NCI-H446 treated with DMSO at 0.1 percent for 48 hours (cell line): ENCODE measurements at regions not wholly inside any gene's neighbourhood (a gene's known extent, or its start where the extent isn't known, plus 50 kb on each side); places are given as distances from the start of the nearest gene placed in this dataset.
A peak's percentile ranks its signal among the peaks of the same experiment; 100 is the strongest.
"Not testable (repeated sequence)": the region's sequence is repeated elsewhere in the genome, so short reads cannot be mapped to it uniquely, and the experiment has no call there.

ENCODE experiments used
- DNase-seq: peaks from one replicate; lab custom pipeline; 2025; lab: John Stamatoyannopoulos, UW

DNA sequence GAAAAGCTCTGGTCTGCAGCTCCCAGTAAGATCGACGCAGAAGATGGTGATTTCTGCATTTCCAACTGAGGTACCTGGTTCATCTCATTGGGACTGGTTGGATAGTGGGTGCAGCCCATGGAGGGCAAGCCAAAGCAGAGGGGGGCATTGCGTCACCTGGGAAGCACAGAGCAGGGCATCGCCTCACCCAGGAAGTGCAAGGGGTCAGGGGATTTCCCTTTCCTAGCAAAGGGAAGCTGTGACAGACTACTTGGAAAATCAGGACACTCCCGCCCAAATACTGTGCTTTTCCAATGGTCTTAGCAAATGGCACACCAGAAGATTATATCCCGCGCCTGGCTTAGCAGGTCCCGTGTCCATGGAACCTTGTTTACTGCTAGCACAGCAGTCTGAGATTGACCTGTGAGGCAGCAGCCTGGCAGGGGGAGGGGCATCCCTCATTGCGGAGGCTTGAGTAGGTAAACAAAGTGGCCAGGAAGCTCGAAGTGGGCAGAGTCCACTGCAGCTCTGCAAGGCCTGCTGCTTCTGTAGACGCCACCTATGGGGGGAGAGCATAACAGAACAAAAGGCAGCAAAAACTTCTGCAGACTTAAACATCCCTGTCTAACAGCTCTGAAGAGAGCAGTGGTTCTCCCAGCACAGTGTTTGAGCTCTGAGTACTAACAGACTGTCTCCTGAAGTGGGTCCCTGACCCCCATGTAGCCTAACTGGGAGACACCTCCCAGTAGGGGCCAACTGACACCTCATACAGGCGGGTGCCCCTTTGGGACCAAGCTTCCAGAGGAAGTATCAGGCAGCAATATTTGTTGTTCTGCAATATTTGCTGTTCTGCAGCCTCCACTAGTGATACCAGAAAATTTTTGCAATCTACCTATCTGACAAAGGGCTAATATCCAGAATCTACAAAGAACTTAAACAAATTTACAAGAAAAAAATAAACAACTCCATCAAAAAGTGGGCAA is 871.7 kb downstream of the IGSF11 start:
- DNase-seq = not testable (repeated sequence)

DNA sequence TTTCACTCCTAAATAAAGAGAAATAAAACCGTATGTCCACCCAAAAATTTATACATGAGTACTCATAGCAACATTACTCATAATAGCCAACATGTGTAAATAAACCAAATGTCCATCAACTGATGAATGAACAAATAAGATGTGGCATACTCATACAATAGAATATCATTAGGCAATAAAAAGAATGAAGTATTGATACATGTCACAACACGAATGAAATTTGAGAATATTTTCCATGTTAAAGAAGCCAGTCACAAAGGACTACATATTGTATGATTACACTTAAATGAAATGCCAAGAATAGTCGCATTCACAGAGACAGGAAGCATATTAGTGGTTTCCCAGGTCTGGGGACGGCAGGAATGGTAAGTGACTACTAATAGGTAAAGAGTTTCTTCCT is 869.2 kb downstream of the IGSF11 start:
- DNase-seq = no peak

DNA sequence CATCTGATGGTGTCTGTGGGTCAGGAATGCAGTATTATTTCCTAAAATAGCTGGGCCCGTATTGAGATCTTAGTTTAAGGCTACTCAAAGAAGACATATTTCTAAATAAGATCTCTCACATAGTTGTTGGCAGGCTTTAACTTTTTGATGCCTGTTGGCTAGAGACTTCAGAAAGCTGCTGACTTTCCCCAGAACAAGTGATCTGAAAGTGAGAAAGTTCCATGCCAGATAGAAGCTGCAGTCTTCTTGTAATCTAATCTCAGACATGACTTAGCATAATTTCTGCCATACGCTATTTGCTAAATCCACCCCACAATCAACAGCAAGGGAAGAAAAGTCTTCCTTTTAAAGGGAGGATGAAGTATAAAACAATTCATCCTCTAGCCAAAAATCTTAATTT is 867.1 kb downstream of the IGSF11 start:
- no peak for DNase-seq

DNA sequence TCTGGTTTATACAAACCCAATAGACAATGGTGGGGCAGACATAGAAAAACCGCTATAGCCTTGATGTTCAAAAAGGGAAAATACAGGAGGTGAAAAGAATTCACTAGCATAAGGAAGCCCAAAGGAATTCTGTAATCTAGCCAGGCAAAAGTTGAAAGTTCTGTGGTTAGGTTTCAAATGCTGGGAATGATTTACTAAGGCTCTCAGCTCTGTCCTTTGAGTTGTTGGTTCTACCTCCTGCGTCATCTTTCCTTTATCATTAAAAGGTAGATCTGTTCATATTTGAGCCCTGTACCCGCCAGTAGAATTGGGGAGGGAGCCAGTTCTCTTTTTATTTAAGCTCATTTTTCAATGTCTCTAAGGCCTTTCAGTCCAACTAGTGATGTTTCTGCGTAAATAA is 866.5 kb downstream of the IGSF11 start:
- no peak for DNase-seq

DNA sequence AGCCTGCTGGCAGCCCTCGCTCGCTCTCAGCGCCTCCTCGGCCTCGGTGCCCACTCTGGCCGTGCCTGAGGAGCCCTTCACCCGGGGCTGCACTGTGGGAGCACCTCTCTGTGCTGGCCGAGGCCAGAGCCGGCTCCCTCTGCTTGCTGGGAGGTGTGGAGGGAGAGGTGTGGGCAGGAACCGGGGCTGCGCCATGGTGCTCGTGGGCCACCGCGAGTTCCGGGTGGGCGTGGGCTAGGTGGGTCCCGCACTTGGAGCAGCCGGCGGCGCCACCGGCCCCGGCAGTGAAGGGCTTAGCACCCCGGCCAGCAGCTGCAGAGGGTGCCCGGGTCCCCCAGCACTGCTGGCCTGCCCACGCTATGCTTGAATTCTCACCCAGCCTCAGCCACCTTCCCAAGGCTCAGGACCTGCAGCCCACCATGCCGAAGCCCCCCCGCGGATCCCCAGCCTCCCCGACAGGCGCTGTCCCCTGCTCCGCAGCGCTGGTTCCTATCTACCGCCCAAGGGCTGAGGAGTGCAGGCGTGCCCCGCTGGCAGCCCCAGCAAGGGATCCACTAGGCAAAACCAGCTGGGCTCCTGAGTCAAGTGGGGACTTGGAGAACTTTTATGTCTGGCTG is 863.3 kb downstream of the IGSF11 start:
- no peak for DNase-seq

DNA sequence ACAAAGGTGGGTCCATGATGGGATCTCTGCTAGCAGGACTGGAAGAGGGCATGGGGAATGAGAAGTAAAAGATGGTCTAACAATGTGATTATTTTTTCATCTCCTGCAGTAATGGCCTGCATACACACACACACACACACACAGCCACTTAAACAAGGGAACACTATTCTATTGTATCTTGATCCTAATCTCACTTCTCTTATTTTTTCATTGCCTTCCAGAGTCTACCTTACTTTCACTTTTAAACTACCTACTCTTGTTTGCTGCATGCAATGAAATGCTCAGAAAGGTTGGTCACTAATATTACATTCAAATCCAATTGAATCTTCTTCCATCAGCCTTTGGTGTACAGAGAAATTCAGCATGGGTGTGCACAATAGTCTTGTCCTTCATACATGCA is 853.8 kb downstream of the IGSF11 start:
- no peak for DNase-seq

DNA sequence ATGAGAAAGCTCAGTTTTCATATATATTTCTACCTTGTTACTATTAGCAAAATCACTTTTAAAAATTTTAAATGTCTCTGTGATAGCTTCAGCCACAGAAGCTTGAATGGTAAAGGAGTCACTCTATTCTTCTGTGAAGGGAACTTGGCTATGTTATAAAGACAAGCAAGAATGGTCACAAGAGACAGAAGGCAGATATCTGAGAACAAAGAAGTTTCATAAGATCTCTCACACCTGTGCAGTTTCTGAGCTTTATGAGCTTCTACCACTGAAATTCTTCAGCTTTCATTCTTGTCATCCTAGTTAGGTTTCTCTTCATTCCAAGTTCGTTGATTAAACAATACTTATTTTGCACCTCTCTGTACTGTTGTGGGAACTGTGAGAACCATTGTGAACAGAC is 853.4 kb downstream of the IGSF11 start:
- no peak for DNase-seq

DNA sequence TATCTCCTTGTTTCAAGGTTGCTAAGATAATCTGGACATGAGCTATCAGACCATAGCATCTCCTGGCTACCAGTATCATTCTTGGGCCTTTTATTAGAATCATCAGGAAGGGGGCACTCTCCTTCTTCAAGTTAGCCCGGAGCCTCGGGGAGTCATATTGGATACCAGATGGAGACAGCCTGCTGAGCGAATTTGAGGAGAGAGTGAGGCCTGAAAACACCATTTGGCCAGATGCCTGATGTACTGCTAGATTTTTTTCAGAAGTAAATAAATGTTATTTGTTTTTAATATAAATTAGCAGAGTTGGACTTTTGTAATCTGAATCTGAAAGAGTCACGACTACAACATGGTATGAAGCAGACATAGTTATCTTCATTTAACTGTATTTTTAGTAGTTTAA is 848.6 kb downstream of the IGSF11 start:
- DNase-seq = peak; percentile 59

DNA sequence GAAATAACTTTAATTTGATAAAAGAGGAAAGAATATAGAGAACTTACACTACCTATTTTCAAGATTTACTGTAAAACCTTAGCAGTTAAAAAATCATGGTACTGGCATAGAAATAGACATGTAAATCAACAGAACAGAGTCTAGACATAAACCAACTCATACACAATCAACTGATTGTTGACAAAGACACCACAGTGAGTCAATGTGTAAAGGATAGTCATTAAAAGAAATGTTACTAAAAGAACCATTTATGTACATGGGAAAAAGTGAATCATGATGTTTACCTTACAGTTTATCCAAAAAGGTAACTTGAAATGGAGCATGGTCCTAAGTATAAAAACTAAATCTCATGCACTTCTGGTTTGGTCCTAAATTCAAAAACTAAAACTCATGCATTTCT is 847.4 kb downstream of the IGSF11 start:
- DNase-seq = no peak

DNA sequence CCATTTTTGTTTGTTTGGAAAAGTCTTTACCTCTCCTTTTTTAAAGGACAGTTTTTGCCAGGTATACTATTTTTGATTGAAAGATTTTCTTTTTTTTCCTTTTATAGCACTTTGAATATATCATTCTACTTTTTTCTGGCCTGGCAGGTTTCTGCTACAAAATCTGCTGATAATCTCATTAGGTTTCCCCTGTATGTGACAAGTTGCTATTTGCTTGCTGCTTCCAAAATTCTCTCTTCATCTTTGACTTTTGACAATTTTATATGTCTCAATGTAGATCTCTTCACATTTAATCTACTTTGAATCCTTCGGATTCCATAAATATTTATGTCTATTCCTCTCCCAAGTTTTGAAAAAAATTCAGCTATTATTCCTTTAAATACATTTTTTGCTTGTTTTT is 838.5 kb downstream of the IGSF11 start:
- no peak for DNase-seq

DNA sequence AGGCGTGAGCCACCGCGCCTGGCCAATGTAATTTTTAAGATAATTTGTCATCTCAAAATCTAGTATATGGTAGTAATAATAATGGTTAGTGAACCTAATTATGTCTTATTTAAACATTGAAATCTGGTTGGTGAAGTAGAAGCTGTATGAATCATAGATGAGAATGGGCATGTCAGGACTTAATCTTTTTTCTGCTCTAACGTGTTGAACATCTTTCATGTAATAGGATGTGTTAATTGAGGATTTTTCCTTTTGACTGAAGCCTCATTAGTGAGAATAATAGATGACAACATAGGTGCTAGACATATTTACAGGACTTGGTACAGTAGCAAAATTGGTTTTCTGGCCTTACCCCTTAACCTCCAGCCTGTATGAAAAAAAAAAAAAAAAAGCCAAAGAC is 835.6 kb downstream of the IGSF11 start:
- DNase-seq = no peak

DNA sequence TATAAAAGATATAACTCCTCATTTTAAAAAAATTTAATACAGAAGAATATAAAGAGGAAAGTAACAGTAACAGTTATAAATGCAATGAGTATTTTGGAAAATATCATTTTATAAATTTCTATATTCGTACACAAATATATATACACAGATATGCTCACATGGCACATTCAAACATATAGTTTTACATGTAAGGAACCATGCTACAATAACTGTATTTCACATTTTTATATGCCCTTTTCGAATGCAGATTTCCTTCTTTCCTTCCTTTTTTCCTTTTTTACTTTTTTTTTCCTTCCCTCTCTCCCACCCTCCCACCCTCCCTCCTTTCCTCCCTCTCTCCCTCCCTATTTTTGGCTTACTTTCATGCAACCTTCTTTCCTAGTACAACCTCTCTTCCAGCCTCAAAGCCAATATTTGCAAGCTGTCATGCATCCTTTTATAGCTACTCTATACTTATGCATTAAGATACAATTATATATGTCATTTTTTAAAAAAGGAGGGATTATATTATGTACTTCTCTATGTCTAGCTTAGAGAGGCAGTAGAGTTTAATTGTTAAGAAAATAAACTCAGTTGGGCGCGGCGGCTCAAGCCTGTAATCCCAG is 830.5 kb downstream of the IGSF11 start:
- DNase-seq = no peak

DNA sequence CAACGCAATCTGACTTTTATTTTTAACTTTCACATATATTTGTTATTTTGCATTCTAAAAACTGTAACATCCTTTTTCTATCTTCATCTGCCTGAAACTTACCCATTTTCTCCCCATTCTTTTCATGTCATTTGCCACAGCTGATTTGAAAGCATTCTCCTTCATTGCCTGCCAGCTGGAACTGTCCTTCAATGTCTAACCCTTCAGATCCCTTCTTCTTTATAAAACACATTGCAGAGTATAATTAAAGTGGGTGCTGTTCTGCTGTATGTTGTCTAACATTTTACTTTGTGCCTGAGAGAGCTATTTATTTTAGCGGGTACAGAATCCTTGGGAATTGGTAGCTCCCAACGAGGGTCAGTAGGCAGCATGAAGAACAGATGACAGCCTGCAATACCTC is 827.4 kb downstream of the IGSF11 start:
- no peak for DNase-seq

DNA sequence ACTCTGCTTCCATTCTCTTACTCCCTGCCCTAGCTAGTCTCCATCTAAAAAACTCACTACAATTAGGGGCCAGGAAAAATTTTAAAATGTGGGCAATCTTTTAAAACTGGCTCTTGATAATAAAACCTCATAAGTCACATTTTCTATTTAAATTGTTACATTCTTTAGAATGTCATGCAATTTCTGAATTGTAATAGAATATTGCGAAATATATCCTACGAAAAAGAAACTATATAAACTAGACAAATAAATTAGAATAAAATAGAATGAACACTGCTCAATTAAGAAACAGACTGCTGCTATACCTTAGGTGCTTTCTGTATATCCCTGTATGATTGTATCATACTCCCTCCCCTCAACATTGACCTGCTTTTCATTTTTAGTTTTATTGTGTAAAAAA is 826.0 kb downstream of the IGSF11 start:
- no peak for DNase-seq

DNA sequence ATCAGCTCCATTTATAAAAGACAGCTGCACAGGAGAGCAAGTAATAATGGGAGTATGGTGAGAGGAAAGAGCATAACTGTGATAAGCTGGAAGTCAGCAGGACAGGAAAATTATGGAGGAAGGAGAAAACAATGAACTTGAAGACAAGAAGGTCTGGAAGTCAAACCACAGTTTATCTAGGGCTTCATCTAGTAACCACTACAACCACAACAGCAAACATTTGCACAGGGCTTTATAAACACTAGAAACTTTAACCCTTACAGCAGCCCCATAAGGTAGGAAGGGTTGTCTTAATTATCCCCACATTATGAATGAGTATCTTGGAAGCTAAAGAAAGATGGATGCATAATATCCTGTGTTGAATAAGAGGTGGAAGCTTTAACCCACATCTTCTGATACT is 820.8 kb downstream of the IGSF11 start:
- no peak for DNase-seq

DNA sequence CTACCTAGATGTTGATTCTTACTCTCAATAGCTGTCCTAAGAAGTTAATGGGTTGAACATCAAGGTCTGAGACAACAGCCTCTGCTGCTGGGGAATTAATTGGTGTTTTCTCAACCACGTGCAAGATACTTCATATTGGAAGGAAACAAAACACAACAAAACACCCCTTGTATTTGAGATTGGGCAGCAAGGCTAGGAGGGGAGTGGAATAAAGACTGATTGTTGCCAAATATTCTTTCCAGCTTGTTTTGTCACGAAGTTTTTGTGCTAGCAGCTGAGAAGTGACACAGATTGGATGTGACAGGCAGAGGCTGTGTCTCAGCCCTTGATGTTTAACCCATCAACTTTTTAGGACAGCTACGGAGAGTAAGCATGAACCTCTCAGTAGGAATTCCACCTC is 808.4 kb downstream of the IGSF11 start:
- DNase-seq = no peak

DNA sequence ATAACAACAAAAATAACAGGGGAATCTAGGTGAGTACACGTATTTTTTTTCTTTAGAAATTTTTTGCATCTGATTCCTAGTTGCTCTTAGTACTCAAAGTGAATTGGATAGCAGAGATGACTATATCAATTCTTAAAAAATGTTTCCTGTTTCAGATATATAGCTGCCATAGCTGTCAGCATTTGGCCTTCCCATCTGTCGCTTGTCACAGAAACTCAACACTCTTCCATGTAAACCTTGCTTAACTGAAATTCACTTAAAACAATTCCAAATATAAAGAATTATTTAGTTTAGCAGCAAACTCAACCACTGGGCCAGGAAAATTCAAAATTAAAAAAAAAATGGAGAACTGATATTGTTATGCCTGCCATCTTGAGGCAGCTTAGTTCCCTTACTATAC is 807.5 kb downstream of the IGSF11 start:
- no peak for DNase-seq

DNA sequence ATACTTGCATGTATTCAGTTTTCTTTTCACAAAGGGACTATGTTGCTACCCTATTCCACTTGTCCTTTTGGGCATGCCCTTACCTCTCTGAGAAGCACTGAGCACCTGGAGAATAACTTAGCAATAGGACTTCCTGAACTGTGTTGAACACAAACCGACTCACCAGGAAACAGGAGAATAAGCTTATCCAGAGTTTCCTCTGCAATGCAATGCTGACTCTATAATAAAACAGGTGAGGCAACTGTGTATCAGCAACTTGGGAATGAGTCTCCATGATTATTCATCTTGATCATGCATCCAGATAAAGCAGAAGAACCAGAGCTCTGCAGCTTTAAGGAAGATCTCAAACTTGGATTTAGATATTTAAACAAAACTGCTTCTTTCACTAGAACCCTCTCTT is 806.5 kb downstream of the IGSF11 start:
- no peak for DNase-seq

DNA sequence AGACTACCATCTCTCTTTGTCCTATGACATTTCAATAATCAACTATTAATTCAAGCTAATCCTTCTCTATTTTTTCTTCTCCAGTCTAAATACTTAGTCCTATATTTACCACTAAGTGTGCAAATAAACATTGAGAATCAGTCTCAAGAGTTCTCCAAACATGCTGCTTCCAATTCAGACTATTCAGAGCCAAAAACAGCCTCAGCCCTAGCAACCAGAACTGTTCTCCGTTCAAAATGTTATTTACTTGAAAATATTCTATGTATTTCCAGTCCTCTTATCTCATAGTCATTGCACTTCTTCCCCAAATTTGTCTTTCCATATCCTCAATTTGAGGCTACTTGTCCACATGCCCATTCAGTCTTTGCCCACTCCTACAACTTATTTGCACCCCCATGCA is 805.5 kb downstream of the IGSF11 start:
- no peak for DNase-seq

DNA sequence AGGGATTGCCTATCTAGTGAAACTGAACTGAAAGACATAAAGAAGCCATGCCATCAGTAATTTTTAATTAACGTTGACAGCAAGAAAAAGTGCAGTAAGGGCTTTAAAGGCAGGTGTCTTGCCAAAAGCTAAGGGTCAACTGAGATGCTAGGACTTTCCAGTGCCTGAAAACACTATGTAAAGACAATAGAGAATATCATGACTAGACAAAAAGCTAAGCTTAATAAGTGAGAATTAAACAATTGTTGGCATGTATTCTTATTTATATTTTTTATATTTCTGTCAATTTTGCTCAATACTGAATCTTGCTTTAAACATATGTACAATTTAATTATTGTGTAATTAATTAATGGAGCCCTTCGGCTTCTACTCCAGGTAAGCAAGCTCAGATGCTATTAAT is 803.1 kb downstream of the IGSF11 start:
- no peak for DNase-seq

DNA sequence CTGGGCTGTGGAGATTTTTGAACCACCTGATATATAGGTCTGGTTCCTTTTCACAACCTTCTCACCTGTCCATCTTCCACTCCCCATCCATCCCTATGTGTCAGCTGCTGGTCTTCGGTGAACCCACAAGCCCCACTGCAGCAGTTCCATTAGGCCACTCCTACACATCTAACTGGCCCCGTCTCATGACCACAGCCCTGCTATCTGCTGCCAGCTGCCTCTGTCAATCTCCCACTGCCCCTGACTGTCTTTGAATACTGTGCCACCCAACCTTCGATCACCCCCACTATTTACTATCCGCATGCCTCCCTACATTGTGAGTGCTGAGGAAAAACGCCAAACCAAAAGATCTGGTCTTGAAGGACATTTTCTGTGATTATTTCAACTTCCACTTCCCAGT is 795.4 kb downstream of the IGSF11 start:
- no peak for DNase-seq

DNA sequence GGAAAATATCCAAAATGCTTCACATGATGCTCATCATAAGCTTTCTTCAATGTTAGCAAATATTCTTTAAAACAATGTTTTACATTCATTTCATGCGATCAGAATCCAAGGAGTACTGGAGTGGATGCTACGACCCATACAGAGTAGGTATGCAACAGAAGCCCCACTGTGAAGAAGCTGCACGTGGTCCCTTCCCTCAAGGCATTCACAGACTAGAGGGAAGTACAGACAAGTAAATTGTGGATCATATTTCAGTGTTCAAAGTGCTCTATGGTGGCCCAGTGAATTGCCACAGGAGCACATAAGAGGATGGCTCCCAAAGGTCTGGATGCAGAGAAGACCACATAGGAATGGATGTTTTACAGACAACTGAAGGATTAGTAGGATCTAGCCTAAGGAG is 789.9 kb downstream of the IGSF11 start:
- DNase-seq = no peak

DNA sequence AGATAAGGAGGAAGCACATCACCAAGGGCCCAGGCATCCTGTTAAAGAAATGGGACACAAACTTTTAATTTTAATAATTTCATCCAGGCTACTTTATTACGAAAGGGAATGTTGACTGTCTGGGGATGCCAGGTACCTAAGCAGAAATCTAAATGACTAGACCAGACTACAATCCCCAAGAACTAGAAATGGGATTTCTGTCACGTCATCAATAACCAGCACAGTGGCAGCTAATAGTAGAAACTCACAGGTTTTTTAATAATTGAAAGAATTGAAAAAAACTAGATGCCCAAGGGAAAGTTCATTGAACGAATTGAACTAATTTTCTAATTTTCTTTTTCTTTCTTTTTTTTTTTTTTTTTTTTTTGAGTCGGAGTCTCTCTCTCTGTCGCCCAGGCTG is 789.3 kb downstream of the IGSF11 start:
- no peak for DNase-seq
